ENCODE measurements at regions not wholly inside any gene's neighbourhood (a gene's known extent, or its start where the extent isn't known, plus 50 kb on each side); places are given as distances from the start of the nearest gene placed in this dataset.

DNA sequence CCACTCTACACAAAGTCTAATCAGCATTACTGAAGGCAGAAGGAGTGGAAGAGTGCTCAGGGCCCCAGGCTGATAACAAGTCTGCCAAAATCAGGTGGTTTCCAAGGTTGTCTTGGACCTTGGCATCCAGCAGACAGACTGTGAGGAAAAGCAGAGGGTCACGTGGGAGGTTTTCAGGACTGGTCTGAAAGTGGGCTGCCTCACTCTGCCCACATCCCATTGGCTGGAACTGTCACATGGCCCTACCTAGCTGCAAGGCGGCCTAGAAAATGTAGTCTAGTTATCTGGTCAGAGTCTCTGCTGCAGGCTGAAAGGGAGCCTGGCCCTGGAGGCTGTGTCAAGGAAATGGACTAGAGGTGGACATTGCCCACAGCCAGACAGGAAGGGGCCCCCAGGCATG is 310.7 kb upstream of the ASIC2 start:
- no peaks in the 10 kb centered on the region for H3K36me3 Mint-ChIP-seq
- no peaks in the 10 kb centered on the region for H3K4me1 Mint-ChIP-seq
- DNase-seq: no peak
- H3K27me3 Mint-ChIP-seq: peaks cover 0 to 6% of the 10 kb centered on the region in 2 donors
- ATAC-seq (replicated peaks): no peak
- no peaks in the 10 kb centered on the region for H3K9me3 Mint-ChIP-seq
- no peak overlapping the region for H3K4me3 Mint-ChIP-seq
- H3K27ac Mint-ChIP-seq: no peak overlapping the region

DNA sequence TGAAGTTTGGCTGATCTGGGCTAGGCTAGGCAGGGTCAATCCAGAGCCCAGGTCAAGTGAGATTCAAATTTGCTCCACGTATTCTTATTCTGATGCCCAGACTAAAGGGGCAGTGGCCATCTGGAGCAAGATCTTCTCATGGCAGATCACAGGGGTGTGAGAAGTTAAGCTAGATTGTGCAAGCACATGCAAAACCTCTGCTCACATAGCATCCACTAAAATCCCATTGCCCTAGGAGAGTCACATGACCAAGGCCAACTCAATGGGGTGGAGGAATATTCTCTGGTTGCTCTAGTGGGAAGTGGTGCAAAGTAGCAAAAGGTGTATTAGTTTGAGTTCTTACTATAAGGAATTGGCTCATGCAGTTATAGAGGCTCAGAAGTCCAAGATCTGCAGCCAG is 318.4 kb upstream of the ASIC2 start:
- H3K4me1 Mint-ChIP-seq: no peaks in the 10 kb centered on the region
- H3K36me3 Mint-ChIP-seq: no peaks in the 10 kb centered on the region
- peaks cover 0 to 7% of the 10 kb centered on the region in 2 donors for H3K27me3 Mint-ChIP-seq
- H3K4me3 Mint-ChIP-seq: no peak overlapping the region
- DNase-seq (no peak), ATAC-seq (replicated peaks) (no peak)
- no peak overlapping the region for H3K27ac Mint-ChIP-seq
- peaks cover 0 to 7% of the 10 kb centered on the region in 2 donors for H3K9me3 Mint-ChIP-seq

DNA sequence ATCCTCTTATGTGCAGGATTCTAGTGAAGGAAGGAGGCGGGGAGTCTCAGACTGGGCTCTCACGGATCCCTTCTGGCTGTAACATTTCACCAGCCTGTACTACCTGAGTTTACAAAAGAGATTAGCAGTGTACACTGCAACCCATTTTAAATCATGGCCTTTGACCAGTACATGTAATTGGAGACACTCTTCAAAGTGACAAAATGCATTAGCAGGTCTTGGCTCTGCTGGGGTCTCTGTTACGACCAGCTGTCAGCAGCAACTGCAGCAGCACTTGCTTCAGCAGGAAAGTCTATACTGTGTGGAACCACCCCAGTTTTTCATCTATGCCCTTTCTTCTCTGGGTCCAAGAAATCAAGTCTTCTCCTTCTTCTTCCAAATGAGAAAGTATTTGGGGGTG is 322.8 kb upstream of the ASIC2 start:
- ATAC-seq (replicated peaks): no peak
- H3K4me1 Mint-ChIP-seq: no peaks in the 10 kb centered on the region
- DNase-seq: no peak
- no peak overlapping the region for H3K27ac Mint-ChIP-seq
- no peaks in the 10 kb centered on the region for H3K27me3 Mint-ChIP-seq
- no peak overlapping the region for H3K4me3 Mint-ChIP-seq
- H3K9me3 Mint-ChIP-seq: peaks cover 4 to 11% of the 10 kb centered on the region in 2 donors
- H3K36me3 Mint-ChIP-seq: no peaks in the 10 kb centered on the region

DNA sequence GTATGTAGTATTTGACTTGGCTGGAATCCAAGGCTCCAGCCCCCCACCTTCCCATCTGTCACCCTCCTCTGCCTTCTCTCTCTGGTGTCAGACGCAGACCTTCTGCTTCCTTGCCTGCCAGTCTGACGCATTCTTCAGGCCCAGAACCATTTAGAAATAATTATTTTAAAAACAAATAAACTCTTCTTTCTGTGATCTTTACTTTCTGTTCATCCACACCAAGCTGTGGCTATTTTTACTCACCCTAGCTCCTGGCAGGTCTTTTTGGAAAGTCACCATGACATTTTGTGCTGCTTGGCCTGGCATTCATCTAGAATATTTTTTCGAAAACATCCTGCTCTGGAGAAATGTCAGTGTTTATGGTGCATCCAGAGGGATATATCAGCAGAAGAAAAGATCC is 330.7 kb upstream of the ASIC2 start:
- Mint-ChIP-seq H3K27ac (no peak overlapping the region), H3K9me3 (peaks cover 0 to 3% of the 10 kb centered on the region in 2 donors), H3K36me3 (no peaks in the 10 kb centered on the region)

DNA sequence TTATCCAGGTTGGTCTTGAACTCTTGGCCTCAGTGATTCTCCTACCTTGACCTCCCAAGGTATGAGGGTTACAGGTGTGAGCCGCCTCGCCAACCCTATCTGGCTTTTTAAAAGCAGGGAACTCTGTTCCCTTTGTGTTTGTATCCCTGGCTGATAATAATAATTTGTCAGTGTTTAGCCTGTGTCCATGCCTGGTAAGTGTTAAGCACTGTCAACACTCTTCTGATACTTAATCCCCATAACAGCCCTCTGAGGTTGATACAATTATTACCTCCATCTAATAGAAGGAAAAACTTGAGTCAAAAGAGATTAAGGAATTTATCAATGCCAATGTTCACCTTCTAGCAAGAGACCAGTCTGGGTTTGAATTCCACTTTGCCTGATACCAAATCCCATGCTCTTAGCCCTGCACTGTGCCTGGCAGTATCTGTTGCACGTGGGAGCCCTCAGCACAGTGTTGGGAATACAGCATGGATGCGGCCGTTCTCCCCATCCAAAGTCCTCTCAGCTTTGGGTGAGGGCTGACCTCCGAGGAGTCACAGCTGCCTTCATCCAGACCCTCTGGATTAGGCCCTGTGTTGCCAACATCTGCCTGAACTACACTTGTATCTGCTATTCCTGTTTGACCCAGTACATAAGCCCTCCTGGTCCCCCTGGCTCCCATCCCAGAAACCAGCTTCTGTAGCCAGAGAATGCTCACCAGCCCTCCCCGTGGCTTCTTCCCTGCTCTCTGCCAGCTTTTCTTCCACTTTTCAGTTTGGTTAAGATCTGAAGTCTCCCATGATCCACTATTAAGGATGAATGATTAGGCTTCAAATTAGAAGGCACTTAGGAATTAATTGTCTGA is 335.6 kb upstream of the ASIC2 start:
- H3K4me3 Mint-ChIP-seq: no peak overlapping the region
- H3K4me1 Mint-ChIP-seq: no peaks in the 10 kb centered on the region
- H3K27ac Mint-ChIP-seq: no peak overlapping the region
- H3K36me3 Mint-ChIP-seq: no peaks in the 10 kb centered on the region
- DNase-seq (no peak), ATAC-seq (replicated peaks) (no peak)
- H3K27me3 Mint-ChIP-seq: peaks cover 0 to 16% of the 10 kb centered on the region in 2 donors
- H3K9me3 Mint-ChIP-seq: peaks cover 11 to 16% of the 10 kb centered on the region in 2 donors

More for the DNA sequence above, 330.7 kb upstream of the ASIC2 start:
- ATAC-seq (replicated peaks): no peak
- Mint-ChIP-seq H3K4me1 (no peaks in the 10 kb centered on the region), H3K27me3 (no peaks in the 10 kb centered on the region), H3K4me3 (no peak overlapping the region)
- no peak for DNase-seq

DNA sequence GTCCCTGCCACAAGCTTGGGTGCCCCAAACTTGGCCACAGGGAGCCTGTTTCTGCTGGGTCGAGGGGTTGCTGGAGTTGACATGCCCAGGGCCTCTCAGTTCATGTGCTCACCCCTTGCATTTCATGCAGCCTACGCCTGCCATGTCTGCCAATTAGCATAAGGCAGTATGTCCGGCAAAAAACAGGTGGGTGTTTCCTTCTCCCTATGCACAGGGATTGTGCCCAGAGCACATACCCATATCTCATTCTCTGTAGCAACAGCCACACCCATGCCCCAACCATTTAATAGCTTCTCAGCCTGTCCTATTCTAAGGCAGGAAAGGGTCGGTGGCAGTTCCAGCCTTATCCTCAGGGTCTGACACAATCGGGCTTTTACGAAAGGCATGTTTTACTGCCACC is 340.4 kb upstream of the ASIC2 start:
- H3K4me3 Mint-ChIP-seq: no peak overlapping the region
- H3K9me3 Mint-ChIP-seq: peaks cover 20 to 21% of the 10 kb centered on the region in 2 donors
- no peak for DNase-seq
- ATAC-seq (replicated peaks): no peak
- H3K27me3 Mint-ChIP-seq: peaks cover 0 to 16% of the 10 kb centered on the region in 2 donors
- H3K36me3 Mint-ChIP-seq: no peaks in the 10 kb centered on the region
- H3K4me1 Mint-ChIP-seq: no peaks in the 10 kb centered on the region
- H3K27ac Mint-ChIP-seq: no peak overlapping the region

- no peak overlapping the region for H3K4me3 Mint-ChIP-seq
- H3K27me3 Mint-ChIP-seq: peaks cover 0 to 7% of the 10 kb centered on the region in 2 donors
- no peak for ATAC-seq (replicated peaks)
- DNase-seq: no peak
- H3K4me1 Mint-ChIP-seq: no peaks in the 10 kb centered on the region
- no peak overlapping the region for H3K27ac Mint-ChIP-seq
- no peaks in the 10 kb centered on the region for H3K36me3 Mint-ChIP-seq
- peaks cover 8 to 9% of the 10 kb centered on the region in 2 donors for H3K9me3 Mint-ChIP-seq
These were observed 344.4 kb upstream of the ASIC2 start for GRCh38 chr17:33637534-33637933.

DNA sequence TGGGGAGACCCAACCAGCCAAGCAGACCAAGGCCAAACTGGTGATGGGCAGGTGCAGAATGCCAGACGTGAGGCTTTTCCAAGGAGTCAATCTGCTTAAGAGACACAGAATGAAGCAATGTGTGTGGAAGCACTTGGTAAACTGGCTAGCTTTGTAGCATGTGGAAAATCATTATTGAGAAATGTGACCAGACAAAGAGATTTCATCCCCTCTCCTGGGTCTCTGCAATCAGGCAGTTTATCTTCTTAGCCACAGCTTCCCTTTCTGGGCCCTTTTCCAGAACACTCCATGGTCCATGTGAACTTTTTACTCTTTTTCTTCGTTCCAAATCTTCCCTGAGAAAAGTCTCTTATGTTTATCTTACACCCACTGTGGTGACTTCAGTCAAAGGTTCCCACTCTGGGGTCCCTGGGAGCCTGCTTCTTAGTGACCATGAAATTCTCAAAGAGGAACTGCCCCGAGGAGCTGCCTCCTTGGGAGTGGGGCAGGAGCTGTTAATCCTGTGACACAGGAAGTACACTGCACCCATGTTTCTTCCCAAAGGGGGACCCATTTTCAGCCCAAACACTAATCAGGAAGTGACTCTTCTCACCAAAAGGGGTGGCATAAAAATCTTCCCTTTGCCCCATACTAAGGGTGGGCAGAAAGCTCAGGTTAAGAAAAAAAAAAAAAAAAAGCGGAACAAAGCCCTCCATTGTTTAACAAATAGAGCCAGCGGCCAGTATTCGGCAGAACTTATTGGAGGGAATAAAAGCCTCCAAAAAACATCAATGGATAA is 346.2 kb upstream of the ASIC2 start:
- H3K27me3 Mint-ChIP-seq: peaks cover 0 to 7% of the 10 kb centered on the region in 2 donors
- H3K4me3 Mint-ChIP-seq: no peak overlapping the region
- peaks cover 8 to 9% of the 10 kb centered on the region in 2 donors for H3K9me3 Mint-ChIP-seq
- no peak overlapping the region for H3K27ac Mint-ChIP-seq
- no peaks in the 10 kb centered on the region for H3K4me1 Mint-ChIP-seq
- DNase-seq: no peak
- H3K36me3 Mint-ChIP-seq: no peaks in the 10 kb centered on the region
- no peak for ATAC-seq (replicated peaks)

GRCh38 chr17:33640629-33641028 is 347.5 kb upstream of the ASIC2 start:
- DNase-seq (no peak), ATAC-seq (replicated peaks) (no peak)
- H3K4me3 Mint-ChIP-seq: no peak overlapping the region
- peaks cover 8 to 9% of the 10 kb centered on the region in 2 donors for H3K9me3 Mint-ChIP-seq
- no peak overlapping the region for H3K27ac Mint-ChIP-seq
- H3K27me3 Mint-ChIP-seq: peaks cover 5 to 7% of the 10 kb centered on the region in 2 donors
- no peaks in the 10 kb centered on the region for H3K36me3 Mint-ChIP-seq
- no peaks in the 10 kb centered on the region for H3K4me1 Mint-ChIP-seq

GRCh38 chr17:33642002-33642401 is 348.9 kb upstream of the ASIC2 start:
- no peaks in the 10 kb centered on the region for H3K4me1 Mint-ChIP-seq
- peaks cover 8% of the 10 kb centered on the region in 2 donors for H3K9me3 Mint-ChIP-seq
- peaks cover 5 to 19% of the 10 kb centered on the region in 2 donors for H3K27me3 Mint-ChIP-seq
- ATAC-seq (replicated peaks): peak in 1 of 2 donors; percentile 34
- no peaks in the 10 kb centered on the region for H3K36me3 Mint-ChIP-seq
- DNase-seq: no peak
- no peak overlapping the region for H3K4me3 Mint-ChIP-seq
- no peak overlapping the region for H3K27ac Mint-ChIP-seq

- Mint-ChIP-seq H3K9me3 (no peaks in the 10 kb centered on the region), H3K4me1 (no peaks in the 10 kb centered on the region), H3K27ac (no peak overlapping the region), H3K4me3 (no peak overlapping the region), H3K36me3 (no peaks in the 10 kb centered on the region), H3K27me3 (peaks cover 9 to 22% of the 10 kb centered on the region in 2 donors)
- DNase-seq (no peak), ATAC-seq (replicated peaks) (no peak)
These were observed 354.9 kb upstream of the ASIC2 start for GRCh38 chr17:33647956-33648355.

GRCh38 chr17:33650304-33650703 is 357.2 kb upstream of the ASIC2 start:
- Mint-ChIP-seq H3K9me3 (no peaks in the 10 kb centered on the region), H3K27me3 (peaks cover 3 to 22% of the 10 kb centered on the region in 2 donors), H3K4me1 (no peaks in the 10 kb centered on the region), H3K4me3 (no peak overlapping the region), H3K27ac (no peak overlapping the region), H3K36me3 (no peaks in the 10 kb centered on the region)
- DNase-seq (no peak), ATAC-seq (replicated peaks) (no peak)

DNA sequence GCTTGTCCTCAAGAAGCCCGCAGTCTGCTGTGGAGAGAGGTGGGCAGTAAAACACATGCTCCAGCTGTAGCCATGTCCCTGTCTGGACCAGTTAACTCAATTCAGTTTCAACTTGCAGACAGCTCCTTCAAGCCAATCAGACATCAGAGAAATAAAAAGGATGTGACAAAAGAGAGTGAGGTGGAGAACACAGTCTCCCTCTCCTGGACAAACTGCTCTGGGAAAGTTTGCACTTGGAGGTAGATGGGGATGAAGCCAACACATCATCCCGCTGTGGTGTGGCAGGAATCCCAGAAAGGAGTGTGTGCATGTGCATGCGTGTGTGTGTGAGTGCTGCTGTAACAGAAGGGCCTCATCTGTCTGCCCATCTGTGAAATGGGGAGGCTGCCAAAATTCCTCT is 358.6 kb upstream of the ASIC2 start:
- no peaks in the 10 kb centered on the region for H3K4me1 Mint-ChIP-seq
- ATAC-seq (replicated peaks) (no peak), DNase-seq (no peak)
- no peaks in the 10 kb centered on the region for H3K36me3 Mint-ChIP-seq
- H3K27me3 Mint-ChIP-seq: peaks cover 3 to 12% of the 10 kb centered on the region in 2 donors
- no peaks in the 10 kb centered on the region for H3K9me3 Mint-ChIP-seq
- H3K27ac Mint-ChIP-seq: no peak overlapping the region
- H3K4me3 Mint-ChIP-seq: no peak overlapping the region

DNA sequence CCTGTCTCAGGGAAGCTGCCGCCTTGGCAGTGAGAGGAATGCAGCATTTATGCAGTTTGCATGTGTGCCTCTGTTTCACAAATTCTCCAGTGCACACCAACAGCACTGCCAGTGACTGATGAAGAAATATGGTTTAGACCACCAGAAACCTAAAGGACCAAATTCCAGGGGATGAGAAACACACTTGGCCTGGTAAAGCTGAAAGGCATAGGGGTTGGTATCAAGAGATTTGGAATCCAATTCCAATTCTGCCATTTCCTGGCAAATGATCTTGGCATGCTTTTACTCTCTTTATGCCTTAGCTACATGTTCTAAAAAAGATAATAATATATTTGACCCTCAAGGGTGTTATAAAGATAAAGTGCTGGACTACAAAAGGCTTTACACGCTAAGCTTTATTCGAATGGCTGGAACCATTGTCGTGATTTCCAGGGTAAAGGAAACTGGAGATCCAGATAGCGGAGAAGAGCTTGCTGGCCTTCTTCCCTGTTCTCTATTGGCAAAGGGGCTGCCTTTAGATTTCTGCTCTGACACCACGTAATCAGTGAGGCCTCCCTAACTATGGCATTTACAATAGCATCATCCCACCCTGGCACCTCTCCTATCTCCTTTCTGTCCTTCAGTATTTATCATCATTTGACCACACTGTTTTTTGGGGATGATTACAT is 359.8 kb upstream of the ASIC2 start:
- no peak overlapping the region for H3K27ac Mint-ChIP-seq
- no peak for ATAC-seq (replicated peaks)
- H3K4me1 Mint-ChIP-seq: no peaks in the 10 kb centered on the region
- no peaks in the 10 kb centered on the region for H3K36me3 Mint-ChIP-seq
- H3K27me3 Mint-ChIP-seq: peaks cover 3 to 4% of the 10 kb centered on the region in 2 donors
- H3K4me3 Mint-ChIP-seq: no peak overlapping the region
- no peak for DNase-seq
- no peaks in the 10 kb centered on the region for H3K9me3 Mint-ChIP-seq
